IMR-90 (cell line): ENCODE measurements at regions not wholly inside any gene's neighbourhood (a gene's known extent, or its start where the extent isn't known, plus 50 kb on each side); places are given as distances from the start of the nearest gene placed in this dataset.

Experiments
- BHLHE40 ChIP-seq: fragments of 150-350 bp; IDR thresholded peaks from 2 replicates; pipeline ENCODE4 v1.6.1; 2016; ENCODE audit warnings: mild to moderate bottlenecking, low read depth, low read length
- CEBPB ChIP-seq: IDR thresholded peaks from 2 replicates; pipeline ENCODE4 v1.6.1; 2012; ENCODE audit warnings: low read depth, low read length, improper control_type of control experiment
- CTCF ChIP-seq: conservative IDR thresholded peaks from 2 replicates; pipeline ENCODE4 v1.5.1; 2012; ENCODE audit warnings: mild to moderate bottlenecking, low read depth, low read length, improper control_type of control experiment
- ELK1 ChIP-seq: fragments of 150-350 bp; IDR thresholded peaks from 2 replicates; pipeline ENCODE4 v1.6.1; 2016; ENCODE audit warnings: low read depth, mild to moderate bottlenecking, low read length, moderate library complexity, borderline replicate concordance
- MAFK ChIP-seq: IDR thresholded peaks from 2 replicates; pipeline ENCODE4 v1.6.1; 2012; ENCODE audit warnings: low read depth, low read length, improper control_type of control experiment
- MAZ ChIP-seq: IDR thresholded peaks from 2 replicates; pipeline ENCODE4 v1.6.1; 2012; ENCODE audit warnings: low read depth, mild to moderate bottlenecking, low read length, improper control_type of control experiment, moderate library complexity, borderline replicate concordance
- MXI1 ChIP-seq: IDR thresholded peaks from 2 replicates; pipeline ENCODE4 v1.6.1; 2012; ENCODE audit warnings: low read depth, mild to moderate bottlenecking, low read length, moderate library complexity, borderline replicate concordance
- POLR2A ChIP-seq: IDR thresholded peaks from 2 replicates; pipeline ENCODE4 v1.6.1; 2012; ENCODE audit warnings: mild to moderate bottlenecking, low read depth, low read length
- RAD21 ChIP-seq: IDR thresholded peaks from 2 replicates; pipeline ENCODE4 v1.6.1; 2012; ENCODE audit warnings: low read length, improper control_type of control experiment
- RCOR1 ChIP-seq: IDR thresholded peaks from 2 replicates; pipeline ENCODE4 v1.6.1; 2012; ENCODE audit warnings: mild to moderate bottlenecking, low read length, improper control_type of control experiment; ENCODE audit not compliant: insufficient replicate concordance
- SMC3 ChIP-seq: fragments of 150-350 bp; IDR thresholded peaks from 2 replicates; pipeline ENCODE4 v1.6.1; 2016; ENCODE audit warnings: low read depth, mild to moderate bottlenecking, antibody characterized with exemption, low read length, moderate library complexity
- TF ChIP-seq, protein P1 (sequence below): fragments of 150-350 bp; IDR thresholded peaks from 2 replicates; pipeline ENCODE4 v1.6.1; 2017; ENCODE audit warnings: mild to moderate bottlenecking, antibody characterized with exemption, low read length, low read depth

DNA sequence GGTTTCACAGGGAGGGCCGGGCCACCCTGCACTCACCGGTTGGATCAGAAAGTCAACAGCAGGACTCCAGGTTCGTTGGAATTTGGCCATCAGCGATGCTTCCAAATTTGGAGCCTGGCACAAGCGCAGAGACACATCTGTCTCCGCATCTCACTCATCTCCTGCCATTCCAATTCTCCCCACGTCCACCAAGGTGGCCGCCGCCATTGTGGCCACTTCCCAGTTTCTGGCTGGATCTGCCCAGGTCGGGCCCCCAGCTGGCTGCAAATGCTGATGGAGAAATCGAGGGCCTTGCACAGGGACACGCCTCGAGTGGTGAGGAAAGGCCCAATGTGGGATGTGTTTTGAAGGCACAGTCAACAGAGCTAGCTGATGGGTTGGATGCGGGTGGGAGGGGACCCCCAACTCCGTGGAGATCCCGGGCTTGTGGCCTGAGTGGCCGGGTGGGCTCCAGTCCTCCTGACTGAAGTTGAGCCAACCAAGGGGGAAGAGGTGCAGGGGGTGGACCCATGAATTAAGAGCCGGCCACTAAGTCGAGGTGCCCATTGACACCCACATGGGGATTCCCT, 102.7 kb downstream of the CRYAA start:
- TF ChIP-seq MAFK (no peak), RAD21 (no peak), CTCF (no peak), CEBPB (no peak), RCOR1 (no peak), MXI1 (no peak), POLR2A (no peak), ELK1 (no peak), BHLHE40 (no peak), SMC3 (no peak), MAZ (no peak)
- TF ChIP-seq, protein P1, sequence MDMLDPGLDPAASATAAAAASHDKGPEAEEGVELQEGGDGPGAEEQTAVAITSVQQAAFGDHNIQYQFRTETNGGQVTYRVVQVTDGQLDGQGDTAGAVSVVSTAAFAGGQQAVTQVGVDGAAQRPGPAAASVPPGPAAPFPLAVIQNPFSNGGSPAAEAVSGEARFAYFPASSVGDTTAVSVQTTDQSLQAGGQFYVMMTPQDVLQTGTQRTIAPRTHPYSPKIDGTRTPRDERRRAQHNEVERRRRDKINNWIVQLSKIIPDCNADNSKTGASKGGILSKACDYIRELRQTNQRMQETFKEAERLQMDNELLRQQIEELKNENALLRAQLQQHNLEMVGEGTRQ: no peak
